ENCODE measurements at regions not wholly inside any gene's neighbourhood (a gene's known extent, or its start where the extent isn't known, plus 50 kb on each side); places are given as distances from the start of the nearest gene placed in this dataset.

DNA sequence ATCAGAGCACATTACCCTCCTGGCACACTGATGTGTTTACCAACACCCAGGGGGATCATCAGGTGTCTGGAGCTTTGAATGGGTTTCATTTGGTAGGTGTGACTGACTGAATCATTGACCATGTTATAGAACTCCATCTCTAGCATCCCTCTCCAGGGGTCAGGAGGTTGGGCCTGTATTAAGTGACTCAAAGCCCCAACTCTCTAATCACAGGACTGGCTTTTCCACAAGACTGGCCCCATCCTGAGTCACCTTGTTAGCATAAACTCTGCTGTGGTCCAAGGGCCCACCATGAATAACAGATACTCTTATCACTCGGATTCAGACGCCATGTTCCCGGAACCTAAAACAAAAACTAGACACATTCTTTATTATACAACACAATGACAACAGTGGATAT is 125.9 kb upstream of the NDUFV2 start:
- TF ChIP-seq, protein P1, sequence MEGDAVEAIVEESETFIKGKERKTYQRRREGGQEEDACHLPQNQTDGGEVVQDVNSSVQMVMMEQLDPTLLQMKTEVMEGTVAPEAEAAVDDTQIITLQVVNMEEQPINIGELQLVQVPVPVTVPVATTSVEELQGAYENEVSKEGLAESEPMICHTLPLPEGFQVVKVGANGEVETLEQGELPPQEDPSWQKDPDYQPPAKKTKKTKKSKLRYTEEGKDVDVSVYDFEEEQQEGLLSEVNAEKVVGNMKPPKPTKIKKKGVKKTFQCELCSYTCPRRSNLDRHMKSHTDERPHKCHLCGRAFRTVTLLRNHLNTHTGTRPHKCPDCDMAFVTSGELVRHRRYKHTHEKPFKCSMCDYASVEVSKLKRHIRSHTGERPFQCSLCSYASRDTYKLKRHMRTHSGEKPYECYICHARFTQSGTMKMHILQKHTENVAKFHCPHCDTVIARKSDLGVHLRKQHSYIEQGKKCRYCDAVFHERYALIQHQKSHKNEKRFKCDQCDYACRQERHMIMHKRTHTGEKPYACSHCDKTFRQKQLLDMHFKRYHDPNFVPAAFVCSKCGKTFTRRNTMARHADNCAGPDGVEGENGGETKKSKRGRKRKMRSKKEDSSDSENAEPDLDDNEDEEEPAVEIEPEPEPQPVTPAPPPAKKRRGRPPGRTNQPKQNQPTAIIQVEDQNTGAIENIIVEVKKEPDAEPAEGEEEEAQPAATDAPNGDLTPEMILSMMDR (IDR thresholded peaks at IDR 0.05), result no peak
- ATAC-seq (ENCODE audit: low FRiP score) (no peak), DNase-seq (ENCODE audit: low spot score) (no peak)

DNA sequence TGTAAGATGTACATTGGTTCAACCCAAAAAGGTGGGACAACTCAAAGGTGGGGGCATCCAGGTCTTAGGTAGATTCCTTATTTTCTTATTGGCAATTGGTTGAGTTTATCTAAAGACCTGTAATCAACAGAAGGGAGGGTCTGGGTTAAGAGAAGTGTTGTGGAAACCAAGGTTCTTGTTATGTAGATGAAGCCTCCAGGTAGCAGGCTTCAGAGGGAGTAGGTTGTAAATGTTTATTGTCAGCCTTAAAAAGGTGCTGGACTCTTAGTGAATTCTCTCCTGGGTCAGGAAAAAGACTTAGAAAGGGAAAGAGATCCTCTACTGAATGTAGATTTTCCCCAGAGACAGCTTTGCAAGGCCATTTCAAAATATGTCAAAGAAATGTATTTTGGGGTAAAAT is 125.3 kb upstream of the NDUFV2 start:
- ATAC-seq (ENCODE audit: low FRiP score) (no peak), DNase-seq (ENCODE audit: low spot score) (no peak)

DNA sequence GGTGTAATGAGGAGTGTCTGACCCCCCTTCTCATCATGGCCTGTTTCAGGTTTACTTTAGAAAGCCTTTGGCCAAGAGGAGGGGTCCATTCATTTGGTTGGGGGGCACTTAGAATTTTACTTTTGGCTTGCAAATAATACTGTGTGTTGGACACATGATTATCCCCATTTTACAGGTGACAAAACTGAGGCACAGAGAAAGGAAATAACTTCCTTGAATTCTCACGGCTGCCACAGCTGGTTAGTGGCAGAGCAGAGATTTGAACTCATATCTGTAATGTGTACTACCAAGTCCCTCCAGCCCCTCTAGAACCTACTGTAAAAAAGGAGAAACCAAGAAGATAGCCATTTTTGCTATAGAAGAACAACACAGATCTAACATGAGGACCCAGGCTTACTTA is 124.8 kb upstream of the NDUFV2 start:
- TF ChIP-seq, protein P1 (IDR thresholded peaks at IDR 0.05), result no peak
- ATAC-seq (ENCODE audit: low FRiP score) (no peak), DNase-seq (ENCODE audit: low spot score) (no peak)

More for the DNA sequence above, 125.3 kb upstream of the NDUFV2 start:
- TF ChIP-seq, protein P1 (IDR thresholded peaks at IDR 0.05), result no peak

DNA sequence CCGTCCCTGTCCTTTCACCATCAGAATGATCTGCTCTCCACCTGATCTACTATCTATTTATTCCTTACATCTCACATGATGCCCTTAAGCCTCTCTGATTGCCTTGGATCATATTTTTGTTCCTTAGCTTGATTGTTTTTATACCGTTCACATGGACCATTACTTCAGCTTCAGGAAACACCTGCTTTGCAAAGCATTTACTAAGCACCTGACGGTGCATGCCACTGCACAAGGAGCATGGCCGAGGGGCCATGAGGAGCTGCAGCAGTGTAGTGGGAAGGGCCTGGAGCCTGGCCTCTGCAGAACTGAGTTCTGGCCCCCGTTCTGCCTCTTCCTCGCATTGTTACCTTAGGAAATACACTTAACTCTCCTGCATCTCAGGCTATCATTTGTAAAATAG is 124.1 kb upstream of the NDUFV2 start:
- no peak for ATAC-seq (ENCODE audit: low FRiP score)
- no peak for DNase-seq (ENCODE audit: low spot score)
- TF ChIP-seq, protein P1 (IDR thresholded peaks at IDR 0.05), result no peak

DNA sequence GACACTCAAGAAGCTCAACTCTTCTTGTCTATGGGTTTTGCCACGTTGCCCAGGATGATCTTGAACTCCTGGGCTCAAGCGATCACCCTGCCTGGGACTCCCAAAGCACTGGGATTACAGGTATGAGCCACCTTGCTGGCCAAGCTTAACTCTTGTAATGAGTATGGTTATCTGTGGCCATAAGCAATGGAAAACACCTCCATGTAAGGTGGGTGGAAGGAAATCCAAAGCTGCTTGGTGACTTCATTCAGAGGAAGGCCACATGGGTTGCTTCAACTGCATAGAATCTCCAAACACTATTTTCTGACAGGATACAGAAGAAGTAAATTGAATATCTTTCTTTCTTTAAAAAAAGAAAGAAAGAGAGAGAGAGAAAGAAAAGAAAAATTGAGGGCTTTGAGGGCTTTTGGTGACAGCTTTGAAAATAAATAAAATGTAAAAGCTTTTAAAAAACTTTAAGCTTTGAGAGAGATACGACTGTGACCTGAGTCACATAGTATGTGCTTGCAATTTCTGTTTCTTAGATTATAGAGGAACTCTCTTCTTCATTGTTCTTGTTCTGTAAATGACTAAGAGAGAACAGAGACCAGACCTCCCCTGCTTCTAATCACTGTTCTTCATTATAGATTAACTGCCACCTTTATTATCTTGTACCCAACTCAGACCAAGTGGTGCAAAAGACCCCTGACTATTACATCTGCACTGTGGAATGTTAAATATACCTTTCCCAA is 123.1 kb upstream of the NDUFV2 start:
- DNase-seq (ENCODE audit: low spot score) (no peak), ATAC-seq (ENCODE audit: low FRiP score) (no peak)
- TF ChIP-seq, protein P1 (IDR thresholded peaks at IDR 0.05), result no peak

DNA sequence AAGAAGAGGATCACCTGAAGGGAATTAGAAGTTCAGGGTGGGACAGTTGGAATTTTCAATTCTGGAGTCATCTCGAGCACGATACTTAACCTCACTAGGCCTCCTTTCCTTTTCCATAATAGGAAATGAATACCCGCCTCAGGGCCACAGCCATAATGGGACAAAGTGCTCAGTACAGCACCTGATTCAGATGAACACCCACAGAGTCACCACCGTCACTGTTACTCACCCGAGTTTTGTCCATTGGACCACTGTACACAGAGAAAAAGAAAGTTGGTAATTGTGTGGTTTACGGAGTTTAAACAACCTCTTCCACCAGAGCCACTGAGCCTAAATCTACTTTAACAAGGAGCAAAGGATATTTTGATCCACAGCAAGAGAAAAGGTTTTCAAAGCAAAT is 122.0 kb upstream of the NDUFV2 start:
- ATAC-seq (ENCODE audit: low FRiP score) (no peak), DNase-seq (ENCODE audit: low spot score) (no peak)
- TF ChIP-seq, protein P1 (IDR thresholded peaks at IDR 0.05), result no peak

DNA sequence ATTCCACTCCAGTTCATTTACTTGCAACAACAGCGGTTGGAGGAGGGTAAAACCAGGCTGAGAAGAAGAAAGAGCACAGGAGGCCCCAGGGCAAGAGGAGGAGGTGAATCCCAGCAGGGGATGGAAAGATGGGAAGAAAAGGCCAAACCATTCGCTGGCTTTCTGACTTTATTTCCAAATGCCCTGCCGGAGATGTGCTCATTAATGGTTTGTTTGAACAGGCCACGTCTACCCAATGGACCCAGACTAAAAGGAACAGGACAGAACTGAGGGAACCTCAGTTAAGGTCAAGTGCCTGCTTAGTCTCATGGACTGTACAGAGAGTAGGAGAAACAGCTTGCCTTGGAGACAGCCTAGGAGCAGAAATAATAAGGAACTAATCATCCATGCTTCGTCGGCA is 121.6 kb upstream of the NDUFV2 start:
- DNase-seq (ENCODE audit: low spot score) (no peak), ATAC-seq (ENCODE audit: low FRiP score) (no peak)
- TF ChIP-seq, protein P1 (IDR thresholded peaks at IDR 0.05), result no peak
